CD14-positive monocyte (primary cell): ENCODE measurements at regions not wholly inside any gene's neighbourhood (a gene's known extent, or its start where the extent isn't known, plus 50 kb on each side); places are given as distances from the start of the nearest gene placed in this dataset.

Experiments used
- DNase-seq, 3 donors: peaks; one replicate each; pipeline ENCODE4 v3.0.0-alpha.2; 2011 to 2022
- H2AFZ ChIP-seq: 2 replicates; pipeline ENCODE4 v1.6.0; 2012; ENCODE audit warnings: mild to moderate bottlenecking, low read depth, low read length, inconsistent platforms; ENCODE audit not compliant: insufficient read depth, poor library complexity, severe bottlenecking
- H3K27ac ChIP-seq, 2 donors: 1 replicate in 1 of 2; 2 replicates in 1 of 2; pipeline ENCODE4 v1.5.1; 2012 to 2013; ENCODE audit warnings: low read length in 2 of 2, control low read depth in 1 of 2, inconsistent platforms in 1 of 2, low read depth in 1 of 2, mild to moderate bottlenecking in 1 of 2
- H3K27me3 ChIP-seq, 2 donors: one replicate each; pipeline versions ENCODE4 v1.6.0 to v1.6.1; 2011 to 2013; ENCODE audit warnings: low read length in 2 of 2; ENCODE audit not compliant: control insufficient read depth in 2 of 2, insufficient read depth in 2 of 2
- H3K36me3 ChIP-seq, 2 donors: replicated peaks in 1 of 2; 1 replicate in 1 of 2; 2 replicates in 1 of 2; pipeline versions ENCODE4 v1.5.1 to v1.6.1; 2012 to 2013; ENCODE audit warnings: low read length in 2 of 2, control low read depth in 1 of 2, inconsistent platforms in 1 of 2, mild to moderate bottlenecking in 1 of 2; ENCODE audit not compliant: insufficient read depth in 2 of 2, control insufficient read depth in 1 of 2
- H3K4me1 ChIP-seq, 2 donors: 1 replicate in 1 of 2; 2 replicates in 1 of 2; pipeline versions ENCODE4 v1.5.1 to v1.6.1; 2012 to 2013; ENCODE audit warnings: low read length in 2 of 2, control low read depth in 1 of 2, inconsistent platforms in 1 of 2, mild to moderate bottlenecking in 1 of 2, moderate library complexity in 1 of 2; ENCODE audit not compliant: insufficient read depth in 2 of 2, control insufficient read depth in 1 of 2
- H3K4me2 ChIP-seq: replicated peaks from 2 replicates; pipeline ENCODE3; 2012; ENCODE audit warnings: low read length, moderate library complexity, mild to moderate bottlenecking; ENCODE audit not compliant: poor library complexity, severe bottlenecking; ENCODE audit errors: extremely low read depth
- H3K4me3 ChIP-seq, 3 experiments: fragments of 200-600 bp in 1 of 3; sonication (generic) in 1 of 3; replicated peaks in 1 of 3; 1 replicate in 2 of 3; 2 replicates in 1 of 3; pipeline ENCODE4 v1.5.1; 2011 to 2013; ENCODE audit warnings: low read length in 3 of 3, mild to moderate bottlenecking in 3 of 3, control low read depth in 2 of 3, low read depth in 2 of 3, inconsistent platforms in 1 of 3, moderate library complexity in 1 of 3
- H3K79me2 ChIP-seq: 2 replicates; pipeline ENCODE4 v1.6.0; 2012; ENCODE audit warnings: mild to moderate bottlenecking, control low read depth, inconsistent platforms, low read length, moderate library complexity; ENCODE audit not compliant: insufficient read depth
- H3K9ac ChIP-seq: 2 replicates; pipeline ENCODE4 v1.6.0; 2017; ENCODE audit warnings: low read length, mild to moderate bottlenecking; ENCODE audit not compliant: insufficient read depth, poor library complexity, severe bottlenecking
- H3K9me3 ChIP-seq, 2 donors: replicated peaks in 1 of 2; 1 replicate in 1 of 2; 2 replicates in 1 of 2; pipeline versions ENCODE4 v1.5.1 to v1.6.1; 2012 to 2013; ENCODE audit warnings: low read length in 2 of 2, control low read depth in 1 of 2; ENCODE audit not compliant: control insufficient read depth in 1 of 2, insufficient read depth in 1 of 2
- H4K20me1 ChIP-seq: 2 replicates; pipeline ENCODE4 v1.6.0; 2012; ENCODE audit warnings: mild to moderate bottlenecking, low read length, control low read depth, moderate library complexity; ENCODE audit not compliant: insufficient read depth
- H3K27ac Mint-ChIP-seq, 7 donors: one replicate each; pipeline ENCODE4 v1.8.0; 2020; ENCODE audit warnings: mild to moderate bottlenecking in 7 of 7, mixed read lengths in 7 of 7, moderate library complexity in 6 of 7, inconsistent platforms in 2 of 7
- H3K27me3 Mint-ChIP-seq, 3 donors: one replicate each; pipeline ENCODE4 v1.8.0; 2021 to 2022; ENCODE audit warnings: low read depth in 3 of 3, mild to moderate bottlenecking in 3 of 3, mixed read lengths in 3 of 3, moderate library complexity in 3 of 3, inconsistent platforms in 1 of 3
- H3K36me3 Mint-ChIP-seq, 2 donors: one replicate each; pipeline ENCODE4 v1.8.0; 2020; ENCODE audit warnings: mixed read lengths in 2 of 2, inconsistent platforms in 1 of 2, mild to moderate bottlenecking in 1 of 2
- H3K4me1 Mint-ChIP-seq: one replicate; pipeline ENCODE4 v1.8.0; 2020; ENCODE audit warnings: mild to moderate bottlenecking, mixed read lengths
- H3K4me3 Mint-ChIP-seq, 2 donors: one replicate each; pipeline ENCODE4 v1.8.0; 2020; ENCODE audit warnings: mild to moderate bottlenecking in 2 of 2, mixed read lengths in 2 of 2, moderate library complexity in 1 of 2
- H3K9me3 Mint-ChIP-seq, 7 donors: one replicate each; pipeline ENCODE4 v1.8.0; 2020 to 2022; ENCODE audit warnings: mixed read lengths in 7 of 7, mild to moderate bottlenecking in 6 of 7, moderate library complexity in 6 of 7, inconsistent platforms in 2 of 7
- WGBS: methylation state at CpG from one replicate; pipeline ENCODE4 v1.1.5; 2013; ENCODE audit warnings: missing lambda C conversion rate; ENCODE audit not compliant: insufficient coverage; 5-methylcytosine and 5-hydroxymethylcytosine counted together
- intact Hi-C, 2 donors: fragments of 100-400 bp; cut with micrococcal nuclease; formaldehyde crosslinking; loops; one replicate each; pipeline versions ENCODE4 v1.15.0 to v1.15.1; 2023
- TF ChIP-seq, protein P1 (sequence below): fragments of 200-600 bp; IDR thresholded peaks from one replicate; pipeline ENCODE4 v1.8.0; 2022; ENCODE audit warnings: antibody characterized with exemption, mild to moderate bottlenecking

DNA sequence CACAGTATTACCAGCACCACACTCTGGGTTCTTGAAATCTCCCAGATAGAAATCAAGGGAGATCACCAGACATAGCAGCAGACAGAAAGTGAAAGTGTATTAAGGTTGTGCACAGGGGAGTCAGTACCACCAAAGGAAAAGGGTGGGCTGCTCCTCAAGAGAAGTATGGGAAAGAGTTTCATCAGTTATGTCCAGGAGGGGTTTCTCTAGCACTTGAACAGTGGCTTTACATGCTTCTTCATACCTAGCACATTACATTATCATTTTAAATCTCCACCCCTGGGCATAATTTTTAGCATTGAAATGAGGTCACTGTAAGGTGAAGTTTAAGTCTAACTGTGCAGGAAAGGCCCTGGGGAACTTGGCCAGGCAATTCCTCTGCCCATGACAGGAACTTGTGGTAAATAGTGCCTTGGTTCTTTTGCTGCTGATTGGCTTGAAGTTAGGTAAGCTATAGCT lies 601.0 kb downstream of the NUF2 start:
- intact Hi-C loops = no loop called here

GRCh38 chr1:163924041-163924440 lies 602.3 kb downstream of the NUF2 start:
- no peak for DNase-seq
- TF ChIP-seq, protein P1, sequence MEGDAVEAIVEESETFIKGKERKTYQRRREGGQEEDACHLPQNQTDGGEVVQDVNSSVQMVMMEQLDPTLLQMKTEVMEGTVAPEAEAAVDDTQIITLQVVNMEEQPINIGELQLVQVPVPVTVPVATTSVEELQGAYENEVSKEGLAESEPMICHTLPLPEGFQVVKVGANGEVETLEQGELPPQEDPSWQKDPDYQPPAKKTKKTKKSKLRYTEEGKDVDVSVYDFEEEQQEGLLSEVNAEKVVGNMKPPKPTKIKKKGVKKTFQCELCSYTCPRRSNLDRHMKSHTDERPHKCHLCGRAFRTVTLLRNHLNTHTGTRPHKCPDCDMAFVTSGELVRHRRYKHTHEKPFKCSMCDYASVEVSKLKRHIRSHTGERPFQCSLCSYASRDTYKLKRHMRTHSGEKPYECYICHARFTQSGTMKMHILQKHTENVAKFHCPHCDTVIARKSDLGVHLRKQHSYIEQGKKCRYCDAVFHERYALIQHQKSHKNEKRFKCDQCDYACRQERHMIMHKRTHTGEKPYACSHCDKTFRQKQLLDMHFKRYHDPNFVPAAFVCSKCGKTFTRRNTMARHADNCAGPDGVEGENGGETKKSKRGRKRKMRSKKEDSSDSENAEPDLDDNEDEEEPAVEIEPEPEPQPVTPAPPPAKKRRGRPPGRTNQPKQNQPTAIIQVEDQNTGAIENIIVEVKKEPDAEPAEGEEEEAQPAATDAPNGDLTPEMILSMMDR = no peak
- no peak overlapping the region for H2AFZ ChIP-seq
- no peaks in the 10 kb centered on the region for H3K79me2 ChIP-seq
- Mint-ChIP-seq H3K4me3 (no peak overlapping the region), H3K36me3 (no peaks in the 10 kb centered on the region), H3K9me3 (peaks cover 0 to 4% (median 0%) of the 10 kb centered on the region in 7 donors), H3K4me1 (peaks cover 5% of the 10 kb centered on the region), H3K27ac (no peak overlapping the region), H3K27me3 (no peaks in the 10 kb centered on the region)
- intact Hi-C loops = no loop called here
- no peak overlapping the region for H3K27ac ChIP-seq
- H3K4me2 ChIP-seq = no peak overlapping the region
- no peaks in the 10 kb centered on the region for H3K9me3 ChIP-seq
- no peak overlapping the region for H3K9ac ChIP-seq
- no peak overlapping the region for H3K4me3 ChIP-seq
- no peaks in the 10 kb centered on the region for H4K20me1 ChIP-seq
- no peaks in the 10 kb centered on the region for H3K36me3 ChIP-seq
- H3K4me1 ChIP-seq = no peaks in the 10 kb centered on the region
- WGBS = 71% methylated on average over 1 of the region's 3 CpGs
- no peaks in the 10 kb centered on the region for H3K27me3 ChIP-seq

More for the DNA sequence above, 601.0 kb downstream of the NUF2 start:
- no peaks in the 10 kb centered on the region for H3K27me3 Mint-ChIP-seq
- H3K4me2 ChIP-seq = no peak overlapping the region
- no peak overlapping the region for H2AFZ ChIP-seq
- no peak overlapping the region for H3K4me3 Mint-ChIP-seq
- peak overlapping the region in 1 of 7 donors; percentile 68 for H3K27ac Mint-ChIP-seq
- H3K4me3 ChIP-seq = no peak overlapping the region
- H4K20me1 ChIP-seq = no peaks in the 10 kb centered on the region
- H3K36me3 Mint-ChIP-seq = no peaks in the 10 kb centered on the region
- no peaks in the 10 kb centered on the region for H3K9me3 ChIP-seq
- no peaks in the 10 kb centered on the region for H3K79me2 ChIP-seq
- peaks cover 0 to 4% (median 0%) of the 10 kb centered on the region in 7 donors for H3K9me3 Mint-ChIP-seq
- no peaks in the 10 kb centered on the region for H3K36me3 ChIP-seq
- no peak overlapping the region for H3K27ac ChIP-seq
- peaks cover 5% of the 10 kb centered on the region for H3K4me1 Mint-ChIP-seq
- H3K27me3 ChIP-seq = no peaks in the 10 kb centered on the region
- TF ChIP-seq, protein P1 = no peak
- H3K4me1 ChIP-seq = no peaks in the 10 kb centered on the region
- no peak overlapping the region for H3K9ac ChIP-seq
- no peak for DNase-seq
